Uterus (tissue), 2 donors: ENCODE measurements at regions not wholly inside any gene's neighbourhood (a gene's known extent, or its start where the extent isn't known, plus 50 kb on each side); places are given as distances from the start of the nearest gene placed in this dataset.

Experiments used
- POLR2A ChIP-seq, 2 donors: fragments of 450-650 bp; IDR thresholded peaks; one replicate each; pipeline ENCODE4 v1.6.1; 2016; ENCODE audit warnings: antibody characterized with exemption in 2 of 2, mild to moderate bottlenecking in 1 of 2, moderate library complexity in 1 of 2
- TF ChIP-seq, protein P1 (sequence below), 4 experiments: fragments of 200-600 bp in 2 of 4; fragments of 450-650 bp in 2 of 4; sonication (generic) in 2 of 4; IDR thresholded peaks; one replicate each; pipeline ENCODE4 v1.5.1; 2016 to 2019; ENCODE audit warnings: antibody characterized with exemption in 4 of 4, mild to moderate bottlenecking in 2 of 4, moderate library complexity in 1 of 4

DNA sequence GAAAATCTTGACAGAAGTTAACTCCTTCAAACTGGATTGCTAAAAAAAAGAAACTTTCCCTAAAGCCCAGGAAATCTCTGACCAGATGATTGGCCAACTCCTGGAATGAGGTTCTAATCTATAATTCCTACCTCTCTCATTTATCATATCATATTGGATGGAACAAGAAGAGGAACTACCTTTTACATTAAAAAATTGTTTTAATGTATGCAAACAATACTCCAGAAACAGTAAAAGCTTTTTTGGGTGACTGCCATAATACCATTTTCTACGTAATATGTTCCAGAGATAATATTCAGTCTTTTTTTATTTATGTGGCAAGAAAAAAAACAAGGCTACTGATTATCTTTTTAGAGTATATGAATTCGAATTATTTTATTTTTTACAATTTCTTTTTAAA, 204.4 kb downstream of the TUSC7 start:
- TF ChIP-seq, protein P1, sequence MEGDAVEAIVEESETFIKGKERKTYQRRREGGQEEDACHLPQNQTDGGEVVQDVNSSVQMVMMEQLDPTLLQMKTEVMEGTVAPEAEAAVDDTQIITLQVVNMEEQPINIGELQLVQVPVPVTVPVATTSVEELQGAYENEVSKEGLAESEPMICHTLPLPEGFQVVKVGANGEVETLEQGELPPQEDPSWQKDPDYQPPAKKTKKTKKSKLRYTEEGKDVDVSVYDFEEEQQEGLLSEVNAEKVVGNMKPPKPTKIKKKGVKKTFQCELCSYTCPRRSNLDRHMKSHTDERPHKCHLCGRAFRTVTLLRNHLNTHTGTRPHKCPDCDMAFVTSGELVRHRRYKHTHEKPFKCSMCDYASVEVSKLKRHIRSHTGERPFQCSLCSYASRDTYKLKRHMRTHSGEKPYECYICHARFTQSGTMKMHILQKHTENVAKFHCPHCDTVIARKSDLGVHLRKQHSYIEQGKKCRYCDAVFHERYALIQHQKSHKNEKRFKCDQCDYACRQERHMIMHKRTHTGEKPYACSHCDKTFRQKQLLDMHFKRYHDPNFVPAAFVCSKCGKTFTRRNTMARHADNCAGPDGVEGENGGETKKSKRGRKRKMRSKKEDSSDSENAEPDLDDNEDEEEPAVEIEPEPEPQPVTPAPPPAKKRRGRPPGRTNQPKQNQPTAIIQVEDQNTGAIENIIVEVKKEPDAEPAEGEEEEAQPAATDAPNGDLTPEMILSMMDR (IDR thresholded peaks at IDR 0.05), result no peak
- no peak for TF ChIP-seq POLR2A (IDR thresholded peaks at IDR 0.05)
